Fibroblast of skin of right biceps (primary cell): ENCODE measurements at regions not wholly inside any gene's neighbourhood (a gene's known extent, or its start where the extent isn't known, plus 50 kb on each side); places are given as distances from the start of the nearest gene placed in this dataset.
A peak's percentile ranks its signal among the peaks of the same experiment; 100 is the strongest.
"Not testable (repeated sequence)": the region's sequence is repeated elsewhere in the genome, so short reads cannot be mapped to it uniquely, and the experiment has no call there.

Experiments
- DNase-seq: peaks from one replicate; pipeline ENCODE4 v3.0.0-alpha.2; 2013

- no peak for DNase-seq
Observed at GRCh38 chr12:42030588-42030987, 114.1 kb downstream of the GXYLT1 start.

GRCh38 chr12:42027546-42027945 lies 117.1 kb downstream of the GXYLT1 start:
- no peak for DNase-seq

GRCh38 chr12:42024495-42024830 lies 120.2 kb downstream of the GXYLT1 start:
- DNase-seq = no peak

DNA sequence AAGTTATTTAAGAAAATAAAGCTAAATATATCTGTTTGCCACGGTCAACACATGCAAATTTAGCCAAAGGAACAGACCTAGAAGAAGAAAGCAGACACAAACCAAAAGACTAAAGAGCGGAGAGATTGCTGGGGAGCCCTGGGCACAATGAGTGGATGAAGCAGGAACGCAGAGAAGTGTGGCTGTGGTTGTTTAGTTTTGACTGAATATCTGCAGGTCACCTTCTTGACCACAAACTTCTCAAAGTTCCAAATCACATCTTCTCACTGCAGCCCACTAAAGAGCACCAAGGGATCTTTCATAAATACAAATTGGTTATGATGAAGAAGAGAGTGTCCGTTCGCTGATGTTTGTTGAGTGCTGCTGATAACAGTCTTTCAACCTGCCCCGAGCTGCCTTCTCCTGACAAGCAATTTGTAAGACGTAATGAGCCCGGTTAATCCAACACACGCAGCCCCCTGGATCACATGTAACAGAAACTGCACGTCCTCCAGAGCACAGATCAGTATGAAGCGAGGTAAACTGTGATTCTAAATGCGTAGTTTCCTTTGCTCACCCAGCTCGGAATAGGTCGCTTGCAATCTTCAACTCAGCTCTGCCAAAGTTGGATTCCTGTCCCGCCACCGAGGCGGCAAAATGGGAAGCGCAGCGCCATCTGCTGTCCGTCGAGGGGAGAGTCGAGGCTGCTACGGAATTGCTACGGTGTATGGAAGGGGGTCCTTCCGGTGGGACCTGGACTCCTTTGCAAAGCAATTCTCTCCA lies 120.8 kb downstream of the GXYLT1 start:
- DNase-seq = peak; percentile 71

DNA sequence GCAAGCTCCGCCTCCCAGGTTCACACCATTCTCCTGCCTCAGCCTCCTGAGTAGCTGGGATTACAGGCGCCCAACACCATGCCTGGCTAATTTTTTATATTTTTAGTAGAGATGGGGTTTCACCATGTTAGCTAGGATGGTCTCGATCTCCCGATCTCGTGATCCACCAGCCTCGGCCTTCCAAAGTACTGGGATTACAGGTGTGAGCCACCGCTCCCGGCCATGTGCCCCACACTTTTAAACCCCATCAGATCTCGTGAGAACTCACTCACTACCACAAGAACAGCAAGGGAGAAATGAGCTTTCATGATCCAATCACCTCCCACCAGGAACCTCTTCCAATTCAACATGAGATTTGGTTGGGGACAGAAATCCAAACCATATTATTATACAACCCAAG lies 122.7 kb downstream of the GXYLT1 start:
- not testable (repeated sequence) for DNase-seq

GRCh38 chr12:42021469-42021868 lies 123.2 kb downstream of the GXYLT1 start:
- DNase-seq = peak; percentile 3

GRCh38 chr12:42020226-42020625 lies 124.4 kb downstream of the GXYLT1 start:
- DNase-seq = no peak

- no peak for DNase-seq
Observed at GRCh38 chr12:42019746-42020145, 124.9 kb downstream of the GXYLT1 start.

DNA sequence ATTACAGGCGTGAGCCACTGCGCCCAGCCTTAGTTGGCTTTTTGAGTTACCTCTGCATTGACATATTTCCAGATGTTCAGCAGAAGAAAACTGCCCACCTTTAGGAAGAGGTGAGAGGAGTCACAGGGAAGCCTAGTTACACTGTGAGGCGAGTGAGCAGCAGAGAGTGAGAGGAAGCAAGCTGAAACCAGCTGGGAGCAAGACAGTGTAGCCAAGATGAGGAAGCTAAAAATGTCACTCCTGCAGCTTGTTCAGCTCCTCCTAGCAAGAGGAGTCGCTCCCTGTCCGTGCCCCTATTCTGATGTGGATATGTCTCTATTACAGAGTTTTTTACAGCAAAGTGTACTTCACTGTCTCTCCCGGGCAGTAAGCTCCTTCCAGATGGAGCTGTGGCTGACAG lies 127.6 kb downstream of the GXYLT1 start:
- no peak for DNase-seq

DNA sequence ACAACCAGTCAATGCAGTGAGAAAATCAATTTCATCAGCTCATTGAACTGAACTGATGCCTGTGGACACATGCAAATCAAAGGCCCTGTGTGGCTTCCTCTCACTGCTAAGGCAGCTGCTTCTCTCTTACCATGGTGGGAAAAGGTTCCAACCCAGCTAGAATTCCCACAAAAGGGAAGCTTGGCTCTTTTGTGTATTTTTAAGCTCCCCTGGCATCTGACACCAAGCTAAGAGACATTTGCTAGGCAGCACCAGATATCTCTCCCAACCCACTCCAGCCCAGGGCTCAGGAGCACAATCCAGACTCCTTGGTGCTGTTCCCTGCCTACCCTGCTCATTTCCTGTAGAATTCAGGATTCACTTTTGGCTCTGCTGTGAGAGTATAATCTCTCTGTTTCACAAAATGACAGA lies 129.6 kb downstream of the GXYLT1 start:
- no peak for DNase-seq

- peak; percentile 40 for DNase-seq
Observed at GRCh38 chr12:42012501-42012900, 132.2 kb downstream of the GXYLT1 start.

DNA sequence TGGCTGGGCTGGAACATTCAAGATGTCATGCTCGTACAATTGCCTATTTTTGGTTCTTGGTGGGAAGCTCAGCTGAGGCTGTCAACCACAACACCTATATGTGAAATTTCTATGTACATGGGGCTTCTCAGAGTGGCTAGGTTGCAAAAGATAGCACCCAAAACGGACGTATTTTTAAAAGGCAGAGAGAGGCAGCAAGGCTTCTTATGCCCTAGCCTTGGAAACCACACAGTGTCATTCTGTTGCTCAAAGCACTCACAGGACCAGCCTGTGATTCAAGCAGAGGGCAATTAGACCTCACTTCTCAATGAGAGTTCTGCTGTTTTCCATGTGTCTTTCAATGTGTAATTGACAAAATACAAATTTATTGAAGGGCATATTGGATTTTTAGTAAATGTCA lies 134.0 kb downstream of the GXYLT1 start:
- no peak for DNase-seq

- DNase-seq = no peak
Observed at GRCh38 chr12:42010257-42010656, 134.4 kb downstream of the GXYLT1 start.

- no peak for DNase-seq
Observed at GRCh38 chr12:42008996-42009395, 135.7 kb downstream of the GXYLT1 start.

- no peak for DNase-seq
Observed at GRCh38 chr12:42003031-42003430, 141.6 kb downstream of the GXYLT1 start.

GRCh38 chr12:42002563-42002962 lies 142.1 kb downstream of the GXYLT1 start:
- no peak for DNase-seq

DNA sequence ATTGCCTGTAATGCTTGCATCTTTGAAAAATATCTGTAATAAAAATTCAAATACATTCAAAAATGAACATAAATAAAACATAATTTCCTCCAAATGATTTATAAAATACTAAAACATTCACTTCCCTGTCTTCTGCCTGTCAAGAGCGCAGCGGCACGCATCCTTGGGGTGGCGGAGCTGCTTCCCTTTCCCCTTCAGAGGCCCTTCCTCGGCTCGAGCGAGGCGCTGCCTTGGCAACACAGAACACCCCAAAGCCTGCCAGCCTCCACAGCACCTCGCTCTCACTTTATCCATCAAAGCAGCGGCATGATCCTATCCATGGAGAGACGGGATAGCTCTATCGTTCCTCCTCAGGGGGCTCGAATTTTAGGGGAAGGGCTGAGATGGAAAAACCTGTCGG lies 146.2 kb downstream of the GXYLT1 start:
- DNase-seq = no peak

- no peak for DNase-seq
Observed at GRCh38 chr12:41993283-41993682, 151.4 kb downstream of the GXYLT1 start.

- no peak for DNase-seq
Observed at GRCh38 chr12:41992692-41993215, 151.9 kb downstream of the GXYLT1 start.

DNA sequence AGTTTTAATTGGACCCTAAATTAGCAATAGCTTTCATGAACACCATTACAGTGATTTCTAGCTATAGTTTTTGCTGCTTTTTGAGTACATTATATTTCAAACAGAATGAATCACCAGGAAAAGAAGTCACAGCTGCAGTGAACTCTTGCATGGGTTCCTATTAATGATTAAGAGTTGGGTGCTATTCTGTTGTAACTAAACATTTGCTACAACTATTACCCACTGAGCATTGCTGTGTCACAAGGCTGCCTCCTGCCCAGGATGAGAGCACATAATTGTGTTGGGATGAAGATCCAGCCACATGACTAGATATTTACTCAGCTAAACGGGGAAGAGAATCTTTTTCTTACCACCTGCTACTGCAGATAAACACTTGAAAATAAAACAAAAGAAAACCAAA lies 152.7 kb downstream of the GXYLT1 start:
- no peak for DNase-seq

GRCh38 chr12:41988715-41989114 lies 156.0 kb downstream of the GXYLT1 start:
- no peak for DNase-seq

GRCh38 chr12:41986513-41986912 lies 158.2 kb downstream of the GXYLT1 start:
- not testable (repeated sequence) for DNase-seq

GRCh38 chr12:41983856-41984255 lies 160.8 kb downstream of the GXYLT1 start:
- no peak for DNase-seq

DNA sequence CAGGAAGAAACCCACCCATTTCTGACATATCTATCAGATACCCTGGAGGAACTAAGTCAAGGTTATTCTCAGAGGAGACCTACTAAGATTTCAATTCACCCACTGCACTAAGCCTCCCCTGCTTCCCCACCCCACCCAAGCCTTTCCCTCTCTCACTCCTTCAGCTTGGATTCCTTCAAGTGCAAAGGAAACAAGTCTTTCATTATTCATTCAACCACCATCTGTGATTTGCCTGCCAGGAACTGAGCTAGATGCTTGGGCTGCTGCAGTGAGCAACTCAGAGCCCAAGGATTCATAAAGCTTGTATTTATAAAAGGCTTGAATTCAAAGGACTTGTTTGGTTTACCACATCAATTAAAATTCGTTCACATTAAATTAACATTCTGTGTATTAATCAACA lies 161.3 kb downstream of the GXYLT1 start:
- no peak for DNase-seq

GRCh38 chr12:41981758-41982157 lies 162.9 kb downstream of the GXYLT1 start:
- DNase-seq = peak; percentile 9
